T-helper 1 cell treated with Interleukin-12 subunit alpha and Interleukin-12 subunit beta and Interleukin-4 antibody, amounts not matched to agents 30 ng/mL and 1 ng/mL, for 36 hours (primary cell): ENCODE measurements at regions not wholly inside any gene's neighbourhood (a gene's known extent, or its start where the extent isn't known, plus 50 kb on each side); places are given as distances from the start of the nearest gene placed in this dataset.
"Not testable (repeated sequence)": the region's sequence is repeated elsewhere in the genome, so short reads cannot be mapped to it uniquely, and the experiment has no call there.

Source experiments
- intact Hi-C: fragments of 100-400 bp; cut with micrococcal nuclease; formaldehyde crosslinking; loops from one replicate; pipeline ENCODE4 v1.15.1; 2024

- intact Hi-C loops = no loop called here
Observed at GRCh38 chr2:129565551-129566109, 413.8 kb upstream of the RAB6C start.

- intact Hi-C loops = not testable (repeated sequence)
Observed at GRCh38 chr2:129570812-129571211, 408.7 kb upstream of the RAB6C start.

GRCh38 chr2:129575431-129575830 is 404.0 kb upstream of the RAB6C start:
- intact Hi-C loops = no loop called here

- intact Hi-C loops = no loop called here
Observed at GRCh38 chr2:129575880-129576279, 403.6 kb upstream of the RAB6C start.

GRCh38 chr2:129580001-129580400 is 399.5 kb upstream of the RAB6C start:
- intact Hi-C loops = no loop called here

GRCh38 chr2:129585760-129586159 is 393.7 kb upstream of the RAB6C start:
- intact Hi-C loops = no loop called here

GRCh38 chr2:129587426-129588064 is 391.9 kb upstream of the RAB6C start:
- intact Hi-C loops = no loop called here

GRCh38 chr2:129604560-129604959 is 374.9 kb upstream of the RAB6C start:
- intact Hi-C loops = no loop called here

- intact Hi-C loops = no loop called here
Observed at GRCh38 chr2:129605646-129606045, 373.8 kb upstream of the RAB6C start.

- intact Hi-C loops = no loop called here
Observed at GRCh38 chr2:129606496-129607270, 372.8 kb upstream of the RAB6C start.

GRCh38 chr2:129609224-129609623 is 370.2 kb upstream of the RAB6C start:
- intact Hi-C loops = no loop called here

- intact Hi-C loops = no loop called here
Observed at GRCh38 chr2:129610766-129611165, 368.7 kb upstream of the RAB6C start.

GRCh38 chr2:129611471-129611870 is 368.0 kb upstream of the RAB6C start:
- intact Hi-C loops = no loop called here

- intact Hi-C loops = no loop called here
Observed at GRCh38 chr2:129619471-129619870, 360.0 kb upstream of the RAB6C start.

- intact Hi-C loops = no loop called here
Observed at GRCh38 chr2:129620411-129620810, 359.1 kb upstream of the RAB6C start.

- intact Hi-C loops = no loop called here
Observed at GRCh38 chr2:129623783-129624182, 355.7 kb upstream of the RAB6C start.

GRCh38 chr2:129627437-129627836 is 352.0 kb upstream of the RAB6C start:
- intact Hi-C loops = no loop called here

GRCh38 chr2:129636692-129637091 is 342.8 kb upstream of the RAB6C start:
- intact Hi-C loops = no loop called here

GRCh38 chr2:129641371-129641770 is 338.1 kb upstream of the RAB6C start:
- intact Hi-C loops = no loop called here

- intact Hi-C loops = no loop called here
Observed at GRCh38 chr2:129642526-129643043, 336.9 kb upstream of the RAB6C start.

GRCh38 chr2:129645335-129645734 is 334.1 kb upstream of the RAB6C start:
- intact Hi-C loops = no loop called here

GRCh38 chr2:129646107-129646506 is 333.4 kb upstream of the RAB6C start:
- intact Hi-C loops = no loop called here
